ENCODE measurements at regions not wholly inside any gene's neighbourhood (a gene's known extent, or its start where the extent isn't known, plus 50 kb on each side); places are given as distances from the start of the nearest gene placed in this dataset.

- H3K14ac ChIP-seq (ENCODE audit: low read length): no peak overlapping the region
- H3K23ac ChIP-seq (ENCODE audit: low read depth, low read length, poor library complexity): no peak overlapping the region
- H2BK5ac ChIP-seq (ENCODE audit: low read length): no peak overlapping the region
- no peak overlapping the region for H4K91ac ChIP-seq (ENCODE audit: low read depth, low read length, poor library complexity)
- H3K4me1 ChIP-seq (ENCODE audit: control insufficient read depth in 2 of 2, insufficient read depth in 1 of 2, low read depth in 1 of 2, low read length in 2 of 2): no peaks in the 10 kb centered on the region
- H3K4ac ChIP-seq (ENCODE audit: low read length): no peak overlapping the region
- H2BK15ac ChIP-seq (ENCODE audit: low read length): no peak overlapping the region
- no peak overlapping the region for H2BK120ac ChIP-seq (ENCODE audit: low read depth, low read length)
- H2BK12ac ChIP-seq (ENCODE audit: low read length): no peak overlapping the region
- no peaks in the 10 kb centered on the region for H3K27me3 ChIP-seq (ENCODE audit: control insufficient read depth in 3 of 3, insufficient read depth in 3 of 3, low read depth in 1 of 3, low read length in 3 of 3)
- H3K36me3 ChIP-seq (replicated peaks in 1 of 2; ENCODE audit: control insufficient read depth in 2 of 2, insufficient read depth in 2 of 2, low read length in 2 of 2): no peaks in the 10 kb centered on the region
- H4K8ac ChIP-seq (ENCODE audit: low read depth, low read length): no peak overlapping the region
- H2AFZ ChIP-seq (ENCODE audit: low read length): no peak overlapping the region
- WGBS, 2 donors (ENCODE audit: extremely low coverage in 2 of 2, insufficient read length in 2 of 2, insufficient replicate concordance in 1 of 2): 100% methylated on average over 1 of the region's 2 CpGs; no CpG with 5 or more reads in 1 of the 2 donors
- H2AK5ac ChIP-seq (ENCODE audit: low read depth, low read length): no peak overlapping the region
- H3K79me1 ChIP-seq (ENCODE audit: low read depth, low read length): no peaks in the 10 kb centered on the region
- DNase-seq (ENCODE audit: low spot score): no peak
- H3K4me3 ChIP-seq (ENCODE audit: low read length in 2 of 2): no peak overlapping the region
- H3K9ac ChIP-seq (ENCODE audit: low read depth, low read length, poor library complexity): no peak overlapping the region
- no peak overlapping the region for H3K4me2 ChIP-seq (ENCODE audit: insufficient read depth, low read length, poor library complexity, severe bottlenecking)
- no peak overlapping the region for H3K27ac ChIP-seq (replicated peaks; ENCODE audit: low read length)
- H3K9me3 ChIP-seq (replicated peaks in 1 of 2; ENCODE audit: control insufficient read depth in 2 of 2, insufficient read depth in 1 of 2, low read depth in 1 of 2, low read length in 2 of 2): no peaks in the 10 kb centered on the region
- H3K18ac ChIP-seq (ENCODE audit: low read length): no peak overlapping the region
Observed at GRCh38 chr18:39666541-39666940, 2100.9 kb upstream of the CELF4 start.

DNA sequence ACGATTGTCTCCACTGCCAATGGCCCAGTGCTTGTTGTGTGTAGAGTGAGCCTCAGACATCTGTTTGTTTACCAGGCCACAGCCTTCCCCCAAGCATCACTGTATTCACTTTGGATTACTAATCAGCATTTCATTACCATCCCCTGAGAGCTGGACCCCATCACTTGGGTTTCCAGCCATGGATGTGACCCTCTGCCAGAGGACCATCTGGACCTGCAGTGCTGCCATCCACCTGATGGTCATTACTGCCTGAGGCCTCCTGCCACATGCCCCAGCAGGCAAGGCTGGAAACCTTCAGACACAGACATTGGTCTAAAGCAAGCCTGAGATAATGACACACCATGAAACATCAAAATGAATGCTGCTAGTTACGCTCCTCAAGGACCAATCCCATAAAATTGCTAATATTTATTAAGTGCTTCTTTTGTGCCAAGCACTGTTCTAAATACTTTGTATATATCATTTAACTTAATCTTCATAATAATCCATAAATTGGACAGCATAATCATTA lies 2096.3 kb upstream of the CELF4 start:
- H3K9me3 ChIP-seq (replicated peaks in 1 of 2; ENCODE audit: control insufficient read depth in 2 of 2, insufficient read depth in 1 of 2, low read depth in 1 of 2, low read length in 2 of 2): no peaks in the 10 kb centered on the region
- no peak overlapping the region for H2BK15ac ChIP-seq (ENCODE audit: low read length)
- no peak overlapping the region for H3K27ac ChIP-seq (replicated peaks; ENCODE audit: low read length)
- no CpG with 5 or more reads among the region's 2 CpGs for WGBS, 2 donors (ENCODE audit: extremely low coverage in 2 of 2, insufficient read length in 2 of 2, insufficient replicate concordance in 1 of 2)
- no peak overlapping the region for H3K14ac ChIP-seq (ENCODE audit: low read length)
- no peaks in the 10 kb centered on the region for H3K36me3 ChIP-seq (replicated peaks in 1 of 2; ENCODE audit: control insufficient read depth in 2 of 2, insufficient read depth in 2 of 2, low read length in 2 of 2)
- no peak overlapping the region for H3K23ac ChIP-seq (ENCODE audit: low read depth, low read length, poor library complexity)
- no peak overlapping the region for H2BK12ac ChIP-seq (ENCODE audit: low read length)
- no peak overlapping the region for H2BK120ac ChIP-seq (ENCODE audit: low read depth, low read length)
- no peak overlapping the region for H3K4me2 ChIP-seq (ENCODE audit: insufficient read depth, low read length, poor library complexity, severe bottlenecking)
- H2AFZ ChIP-seq (ENCODE audit: low read length): no peak overlapping the region
- no peaks in the 10 kb centered on the region for H3K79me1 ChIP-seq (ENCODE audit: low read depth, low read length)
- no peak overlapping the region for H3K4ac ChIP-seq (ENCODE audit: low read length)
- no peak overlapping the region for H2BK5ac ChIP-seq (ENCODE audit: low read length)
- H3K27me3 ChIP-seq (ENCODE audit: control insufficient read depth in 3 of 3, insufficient read depth in 3 of 3, low read depth in 1 of 3, low read length in 3 of 3): no peaks in the 10 kb centered on the region
- no peak overlapping the region for H3K18ac ChIP-seq (ENCODE audit: low read length)
- no peak overlapping the region for H4K91ac ChIP-seq (ENCODE audit: low read depth, low read length, poor library complexity)
- no peak for DNase-seq (ENCODE audit: low spot score)
- no peak overlapping the region for H2AK5ac ChIP-seq (ENCODE audit: low read depth, low read length)
- H3K4me1 ChIP-seq (ENCODE audit: control insufficient read depth in 2 of 2, insufficient read depth in 1 of 2, low read depth in 1 of 2, low read length in 2 of 2): no peaks in the 10 kb centered on the region
- no peak overlapping the region for H3K4me3 ChIP-seq (ENCODE audit: low read length in 2 of 2)
- H4K8ac ChIP-seq (ENCODE audit: low read depth, low read length): no peak overlapping the region
- no peak overlapping the region for H3K9ac ChIP-seq (ENCODE audit: low read depth, low read length, poor library complexity)

DNA sequence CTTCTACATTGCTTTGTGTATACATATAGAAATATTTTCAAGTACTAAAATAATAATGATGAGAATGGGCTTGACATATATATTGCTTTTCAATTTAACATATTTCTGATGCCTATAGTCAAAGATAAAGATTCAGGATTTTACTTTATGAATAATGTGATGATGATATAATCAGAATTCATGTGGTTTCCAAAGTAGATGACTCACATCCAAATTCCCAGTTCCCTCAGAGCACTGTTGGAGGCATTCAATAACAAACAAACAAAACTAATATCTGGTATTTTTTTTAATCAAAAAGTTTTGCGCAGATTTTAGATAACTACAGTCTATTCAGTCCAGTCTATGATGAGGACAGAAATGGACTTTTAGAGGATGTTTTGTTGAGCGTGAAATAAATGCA lies 2094.5 kb upstream of the CELF4 start:
- no peak overlapping the region for H4K91ac ChIP-seq (ENCODE audit: low read depth, low read length, poor library complexity)
- no peak for DNase-seq (ENCODE audit: low spot score)
- no peaks in the 10 kb centered on the region for H3K36me3 ChIP-seq (replicated peaks in 1 of 2; ENCODE audit: control insufficient read depth in 2 of 2, insufficient read depth in 2 of 2, low read length in 2 of 2)
- no peak overlapping the region for H2AFZ ChIP-seq (ENCODE audit: low read length)
- H3K9me3 ChIP-seq (replicated peaks in 1 of 2; ENCODE audit: control insufficient read depth in 2 of 2, insufficient read depth in 1 of 2, low read depth in 1 of 2, low read length in 2 of 2): no peaks in the 10 kb centered on the region
- H2BK5ac ChIP-seq (ENCODE audit: low read length): no peak overlapping the region
- no peak overlapping the region for H3K4ac ChIP-seq (ENCODE audit: low read length)
- no peak overlapping the region for H2BK12ac ChIP-seq (ENCODE audit: low read length)
- no peaks in the 10 kb centered on the region for H3K27me3 ChIP-seq (ENCODE audit: control insufficient read depth in 3 of 3, insufficient read depth in 3 of 3, low read depth in 1 of 3, low read length in 3 of 3)
- no peak overlapping the region for H3K9ac ChIP-seq (ENCODE audit: low read depth, low read length, poor library complexity)
- H2BK15ac ChIP-seq (ENCODE audit: low read length): no peak overlapping the region
- H3K23ac ChIP-seq (ENCODE audit: low read depth, low read length, poor library complexity): no peak overlapping the region
- no peak overlapping the region for H2BK120ac ChIP-seq (ENCODE audit: low read depth, low read length)
- no peak overlapping the region for H3K18ac ChIP-seq (ENCODE audit: low read length)
- H3K4me3 ChIP-seq (ENCODE audit: low read length in 2 of 2): no peak overlapping the region
- no peak overlapping the region for H4K8ac ChIP-seq (ENCODE audit: low read depth, low read length)
- no peaks in the 10 kb centered on the region for H3K4me1 ChIP-seq (ENCODE audit: control insufficient read depth in 2 of 2, insufficient read depth in 1 of 2, low read depth in 1 of 2, low read length in 2 of 2)
- H3K27ac ChIP-seq (replicated peaks; ENCODE audit: low read length): no peak overlapping the region
- no peaks in the 10 kb centered on the region for H3K79me1 ChIP-seq (ENCODE audit: low read depth, low read length)
- no peak overlapping the region for H2AK5ac ChIP-seq (ENCODE audit: low read depth, low read length)
- H3K14ac ChIP-seq (ENCODE audit: low read length): no peak overlapping the region
- WGBS, 2 donors (ENCODE audit: extremely low coverage in 2 of 2, insufficient read length in 2 of 2, insufficient replicate concordance in 1 of 2): no CpG with 5 or more reads among the region's 2 CpGs
- no peak overlapping the region for H3K4me2 ChIP-seq (ENCODE audit: insufficient read depth, low read length, poor library complexity, severe bottlenecking)

DNA sequence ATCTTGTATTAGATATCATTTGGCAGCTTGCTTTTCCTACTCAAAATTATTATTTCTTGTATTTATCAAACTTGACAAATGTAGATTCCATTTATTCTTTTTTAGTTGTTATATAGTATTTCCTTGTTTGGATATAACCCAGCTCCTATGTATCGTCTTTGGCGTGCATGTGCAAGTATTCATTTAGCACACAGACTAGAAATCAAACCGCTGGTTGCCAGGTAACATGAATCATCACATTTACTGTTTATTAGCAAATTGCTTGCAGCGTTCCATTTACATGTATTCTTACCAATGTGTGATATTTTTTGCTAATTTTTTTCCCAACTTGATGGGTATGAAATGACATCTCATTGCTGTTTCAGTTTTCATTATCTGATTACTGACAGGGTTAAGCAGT lies 2089.7 kb upstream of the CELF4 start:
- no peak for DNase-seq (ENCODE audit: low spot score)
- Histone ChIP-seq H3K9ac (ENCODE audit: low read depth, low read length, poor library complexity) (no peak overlapping the region), H3K4me2 (ENCODE audit: insufficient read depth, low read length, poor library complexity, severe bottlenecking) (no peak overlapping the region), H3K9me3 (replicated peaks in 1 of 2; ENCODE audit: control insufficient read depth in 2 of 2, insufficient read depth in 1 of 2, low read depth in 1 of 2, low read length in 2 of 2) (peaks cover 0 to 3% of the 10 kb centered on the region in 2 donors), H2BK120ac (ENCODE audit: low read depth, low read length) (no peak overlapping the region), H3K27ac (replicated peaks; ENCODE audit: low read length) (no peak overlapping the region), H3K18ac (ENCODE audit: low read length) (no peak overlapping the region), H2BK15ac (ENCODE audit: low read length) (no peak overlapping the region), H4K8ac (ENCODE audit: low read depth, low read length) (no peak overlapping the region), H3K36me3 (replicated peaks in 1 of 2; ENCODE audit: control insufficient read depth in 2 of 2, insufficient read depth in 2 of 2, low read length in 2 of 2) (no peaks in the 10 kb centered on the region), H2AK5ac (ENCODE audit: low read depth, low read length) (no peak overlapping the region), H2BK12ac (ENCODE audit: low read length) (no peak overlapping the region), H3K27me3 (ENCODE audit: control insufficient read depth in 3 of 3, insufficient read depth in 3 of 3, low read depth in 1 of 3, low read length in 3 of 3) (no peaks in the 10 kb centered on the region), H4K91ac (ENCODE audit: low read depth, low read length, poor library complexity) (no peak overlapping the region), H3K4me1 (ENCODE audit: control insufficient read depth in 2 of 2, insufficient read depth in 1 of 2, low read depth in 1 of 2, low read length in 2 of 2) (no peaks in the 10 kb centered on the region), H2BK5ac (ENCODE audit: low read length) (no peak overlapping the region), H3K4ac (ENCODE audit: low read length) (no peak overlapping the region), H3K79me1 (ENCODE audit: low read depth, low read length) (no peaks in the 10 kb centered on the region), H3K4me3 (ENCODE audit: low read length in 2 of 2) (no peak overlapping the region), H3K23ac (ENCODE audit: low read depth, low read length, poor library complexity) (no peak overlapping the region), H3K14ac (ENCODE audit: low read length) (no peak overlapping the region), H2AFZ (ENCODE audit: low read length) (no peak overlapping the region)
- WGBS, 2 donors (ENCODE audit: extremely low coverage in 2 of 2, insufficient read length in 2 of 2, insufficient replicate concordance in 1 of 2): no CpG with 5 or more reads among the region's 4 CpGs

Data from neuronal stem cell (in vitro differentiated cells).